ENCODE measurements at regions not wholly inside any gene's neighbourhood (a gene's known extent, or its start where the extent isn't known, plus 50 kb on each side); places are given as distances from the start of the nearest gene placed in this dataset.

- no peak overlapping the region for H3K4me3 ChIP-seq (replicated peaks in 1 of 3; ENCODE audit: low read depth in 2 of 3, low read length in 3 of 3)
- no peaks in the 10 kb centered on the region for H3K79me2 ChIP-seq (ENCODE audit: insufficient read depth, low read length)
- H3K9me3 ChIP-seq (replicated peaks in 1 of 2; ENCODE audit: control insufficient read depth in 1 of 2, insufficient read depth in 1 of 2, low read length in 2 of 2): no peaks in the 10 kb centered on the region
- WGBS (ENCODE audit: insufficient coverage): 100% methylated on average over 3 of the region's 4 CpGs
- no peak overlapping the region for H3K27ac ChIP-seq (ENCODE audit: low read depth in 1 of 2, low read length in 2 of 2)
- no peak overlapping the region for H3K4me3 Mint-ChIP-seq
- no peaks in the 10 kb centered on the region for H4K20me1 ChIP-seq (ENCODE audit: insufficient read depth, low read length)
- DNase-seq: no peak
- no peak for TF ChIP-seq CTCF (IDR thresholded peaks at IDR 0.05)
- H3K4me1 Mint-ChIP-seq: no peaks in the 10 kb centered on the region
- peaks cover 0 to 1% (median 0%) of the 10 kb centered on the region in 3 donors for H3K27me3 Mint-ChIP-seq (ENCODE audit: low read depth in 3 of 3)
- H2AFZ ChIP-seq (ENCODE audit: insufficient read depth, low read depth, low read length, poor library complexity, severe bottlenecking): no peak overlapping the region
- intact Hi-C loops (cut with micrococcal nuclease): no loop called here
- H3K36me3 ChIP-seq (replicated peaks in 1 of 2; ENCODE audit: control insufficient read depth in 1 of 2, insufficient read depth in 2 of 2, low read length in 2 of 2): no peaks in the 10 kb centered on the region
- H3K4me1 ChIP-seq (ENCODE audit: control insufficient read depth in 1 of 2, insufficient read depth in 2 of 2, low read length in 2 of 2): no peaks in the 10 kb centered on the region
- peaks cover 0 to 2% (median 0%) of the 10 kb centered on the region in 7 donors for H3K9me3 Mint-ChIP-seq
- no peak overlapping the region for H3K9ac ChIP-seq (ENCODE audit: insufficient read depth, low read length, poor library complexity, severe bottlenecking)
- no peaks in the 10 kb centered on the region for H3K36me3 Mint-ChIP-seq
- no peak overlapping the region for H3K4me2 ChIP-seq (replicated peaks; ENCODE audit: extremely low read depth, low read length, poor library complexity, severe bottlenecking)
- H3K27ac Mint-ChIP-seq: no peak overlapping the region
- no peaks in the 10 kb centered on the region for H3K27me3 ChIP-seq (ENCODE audit: control insufficient read depth in 2 of 2, insufficient read depth in 2 of 2, low read length in 2 of 2)
Measured at GRCh38 chr4:53813998-53814397, 222.7 kb upstream of the LNX1 start.

- peaks cover 0 to 1% (median 0%) of the 10 kb centered on the region in 3 donors for H3K27me3 Mint-ChIP-seq (ENCODE audit: low read depth in 3 of 3)
- no peak overlapping the region for H3K9ac ChIP-seq (ENCODE audit: insufficient read depth, low read length, poor library complexity, severe bottlenecking)
Measured at GRCh38 chr4:53810643-53811042, 219.4 kb upstream of the LNX1 start.

More at GRCh38 chr4:53810643-53811042, 219.4 kb upstream of the LNX1 start:
- Histone ChIP-seq H2AFZ (ENCODE audit: insufficient read depth, low read depth, low read length, poor library complexity, severe bottlenecking) (no peak overlapping the region), H3K79me2 (ENCODE audit: insufficient read depth, low read length) (no peaks in the 10 kb centered on the region), H3K4me3 (replicated peaks in 1 of 3; ENCODE audit: low read depth in 2 of 3, low read length in 3 of 3) (no peak overlapping the region), H3K27ac (ENCODE audit: low read depth in 1 of 2, low read length in 2 of 2) (no peak overlapping the region), H3K4me1 (ENCODE audit: control insufficient read depth in 1 of 2, insufficient read depth in 2 of 2, low read length in 2 of 2) (no peaks in the 10 kb centered on the region), H4K20me1 (ENCODE audit: insufficient read depth, low read length) (no peaks in the 10 kb centered on the region), H3K36me3 (replicated peaks in 1 of 2; ENCODE audit: control insufficient read depth in 1 of 2, insufficient read depth in 2 of 2, low read length in 2 of 2) (no peaks in the 10 kb centered on the region), H3K27me3 (ENCODE audit: control insufficient read depth in 2 of 2, insufficient read depth in 2 of 2, low read length in 2 of 2) (no peaks in the 10 kb centered on the region), H3K4me2 (replicated peaks; ENCODE audit: extremely low read depth, low read length, poor library complexity, severe bottlenecking) (no peak overlapping the region), H3K9me3 (replicated peaks in 1 of 2; ENCODE audit: control insufficient read depth in 1 of 2, insufficient read depth in 1 of 2, low read length in 2 of 2) (no peaks in the 10 kb centered on the region)
- no peak for DNase-seq
- 100% methylated on average over 4 of the region's 4 CpGs for WGBS (ENCODE audit: insufficient coverage)
- no peaks in the 10 kb centered on the region for H3K4me1 Mint-ChIP-seq
- H3K9me3 Mint-ChIP-seq: no peaks in the 10 kb centered on the region
- H3K4me3 Mint-ChIP-seq: no peak overlapping the region
- TF ChIP-seq CTCF (IDR thresholded peaks at IDR 0.05): no peak
- intact Hi-C loops (cut with micrococcal nuclease): no loop called here
- no peaks in the 10 kb centered on the region for H3K36me3 Mint-ChIP-seq
- H3K27ac Mint-ChIP-seq: no peak overlapping the region

All from CD14-positive monocyte (primary cell).